Activated CD8-positive, alpha-beta memory T cell treated with anti-CD3 and anti-CD28 coated beads for 48 hours (primary cell): ENCODE measurements at regions not wholly inside any gene's neighbourhood (a gene's known extent, or its start where the extent isn't known, plus 50 kb on each side); places are given as distances from the start of the nearest gene placed in this dataset.
"Not testable (repeated sequence)": the region's sequence is repeated elsewhere in the genome, so short reads cannot be mapped to it uniquely, and the experiment has no call there.

ENCODE experiments used
- DNase-seq, 3 experiments: peaks; one replicate each; pipeline ENCODE4 v3.0.0-alpha.2; 2020; ENCODE audit warnings: low read depth in 2 of 3, low spot score in 2 of 3

GRCh38 chr18:5024741-5025140 lies 172.3 kb downstream of the AKAIN1 start:
- no peak for DNase-seq

- DNase-seq = no peak
These were observed 175.5 kb downstream of the AKAIN1 start for GRCh38 chr18:5021558-5021957.

- DNase-seq = no peak
These were observed 181.8 kb downstream of the AKAIN1 start for GRCh38 chr18:5015213-5015612.

- DNase-seq = not testable (repeated sequence)
These were observed 192.8 kb downstream of the AKAIN1 start for GRCh38 chr18:5004031-5004820.

GRCh38 chr18:4994710-4995109 lies 202.3 kb downstream of the AKAIN1 start:
- DNase-seq = no peak

GRCh38 chr18:4987452-4988405 lies 209.3 kb downstream of the AKAIN1 start:
- DNase-seq = no peak

GRCh38 chr18:4986677-4987076 lies 210.4 kb downstream of the AKAIN1 start:
- no peak for DNase-seq

GRCh38 chr18:4986066-4986465 lies 211.0 kb downstream of the AKAIN1 start:
- no peak for DNase-seq

GRCh38 chr18:4961121-4961909 lies 235.7 kb downstream of the AKAIN1 start:
- no peak for DNase-seq

GRCh38 chr18:4960578-4960977 lies 236.5 kb downstream of the AKAIN1 start:
- no peak for DNase-seq

- no peak for DNase-seq
These were observed 265.8 kb downstream of the AKAIN1 start for GRCh38 chr18:4931209-4931608.

- no peak for DNase-seq
These were observed 275.5 kb downstream of the AKAIN1 start for GRCh38 chr18:4921548-4921947.

GRCh38 chr18:4917509-4917908 lies 279.5 kb downstream of the AKAIN1 start:
- DNase-seq = not testable (repeated sequence)

- DNase-seq = no peak
These were observed 288.7 kb downstream of the AKAIN1 start for GRCh38 chr18:4908328-4908727.

- no peak for DNase-seq
These were observed 290.2 kb downstream of the AKAIN1 start for GRCh38 chr18:4906856-4907255.

GRCh38 chr18:4888251-4889040 lies 308.6 kb downstream of the AKAIN1 start:
- no peak for DNase-seq

- no peak for DNase-seq
These were observed 318.6 kb downstream of the AKAIN1 start for GRCh38 chr18:4878480-4878879.

- no peak for DNase-seq
These were observed 325.9 kb downstream of the AKAIN1 start for GRCh38 chr18:4871197-4871596.

GRCh38 chr18:4870177-4870773 lies 326.8 kb downstream of the AKAIN1 start:
- DNase-seq = no peak

- DNase-seq = no peak
These were observed 327.9 kb downstream of the AKAIN1 start for GRCh38 chr18:4869155-4869554.
